Endodermal cell (in vitro differentiated cells): ENCODE measurements at regions not wholly inside any gene's neighbourhood (a gene's known extent, or its start where the extent isn't known, plus 50 kb on each side); places are given as distances from the start of the nearest gene placed in this dataset.

Experiments
- DNase-seq: peaks from one replicate; pipeline ENCODE4 v3.0.0-alpha.2; 2017
- H3K27ac ChIP-seq: 2 replicates; pipeline ENCODE4 v1.5.1; 2013; ENCODE audit warnings: mild to moderate bottlenecking, low read depth, low read length, moderate library complexity
- H3K27me3 ChIP-seq: 2 replicates; pipeline ENCODE4 v1.6.1; 2013; ENCODE audit warnings: mild to moderate bottlenecking, low read length, moderate library complexity; ENCODE audit not compliant: insufficient read depth, control insufficient read depth, poor library complexity, severe bottlenecking
- H3K36me3 ChIP-seq: 2 replicates; pipeline ENCODE4 v1.7.0; 2013; ENCODE audit warnings: mild to moderate bottlenecking, low read length, moderate library complexity; ENCODE audit not compliant: control insufficient read depth, insufficient read depth
- H3K4me1 ChIP-seq: one replicate; pipeline ENCODE4 v1.7.0; 2013; ENCODE audit warnings: low read length; ENCODE audit not compliant: control insufficient read depth, insufficient read depth
- H3K4me3 ChIP-seq: 2 replicates; pipeline ENCODE4 v1.5.1; 2013; ENCODE audit warnings: mild to moderate bottlenecking, low read length, moderate library complexity
- H3K9ac ChIP-seq: 2 replicates; pipeline ENCODE4 v1.6.1; 2013; ENCODE audit warnings: mild to moderate bottlenecking, low read length, moderate library complexity; ENCODE audit not compliant: poor library complexity, severe bottlenecking; ENCODE audit errors: extremely low read depth
- H3K9me3 ChIP-seq: 2 replicates; pipeline ENCODE4 v1.6.1; 2013; ENCODE audit warnings: mild to moderate bottlenecking, low read length, moderate library complexity; ENCODE audit not compliant: control insufficient read depth
- H3K27ac Mint-ChIP-seq: 2 replicates; pipeline ENCODE4 v1.8.0; 2020; ENCODE audit warnings: mixed read lengths
- H3K27me3 Mint-ChIP-seq: 2 replicates; pipeline ENCODE4 v1.8.0; 2021; ENCODE audit warnings: mild to moderate bottlenecking, mixed read lengths; ENCODE audit not compliant: insufficient read depth
- H3K36me3 Mint-ChIP-seq: 2 replicates; pipeline ENCODE4 v1.8.0; 2020; ENCODE audit warnings: low read depth, mixed read lengths
- H3K4me1 Mint-ChIP-seq: 2 replicates; pipeline ENCODE4 v1.8.0; 2020; ENCODE audit warnings: mixed read lengths
- H3K4me3 Mint-ChIP-seq: 2 replicates; pipeline ENCODE4 v1.8.0; 2020; ENCODE audit warnings: mild to moderate bottlenecking, moderate library complexity, mixed read lengths
- H3K9me3 Mint-ChIP-seq: 2 replicates; pipeline ENCODE4 v1.8.0; 2020; ENCODE audit warnings: mild to moderate bottlenecking, mixed read lengths
- WGBS, 2 experiments: methylation state at CpG; one replicate each; pipeline versions ENCODE4 v1.1.5 to v1.1.7; 2013; ENCODE audit warnings: missing lambda C conversion rate in 2 of 2, mixed read lengths in 1 of 2; ENCODE audit not compliant: insufficient coverage in 1 of 2, insufficient read length in 1 of 2; 5-methylcytosine and 5-hydroxymethylcytosine counted together
- TF ChIP-seq, protein P1 (sequence below): fragments of 200-600 bp; sonication (generic); conservative IDR thresholded peaks from 2 replicates; pipeline ENCODE4 v1.5.0; 2021; ENCODE audit warnings: antibody characterized with exemption, mild to moderate bottlenecking

- Histone ChIP-seq H3K27me3 (no peaks in the 10 kb centered on the region), H3K4me3 (no peak overlapping the region), H3K9ac (no peak overlapping the region), H3K36me3 (no peaks in the 10 kb centered on the region), H3K27ac (no peak overlapping the region), H3K9me3 (no peaks in the 10 kb centered on the region), H3K4me1 (no peaks in the 10 kb centered on the region)
- Mint-ChIP-seq H3K9me3 (peaks cover 1% of the 10 kb centered on the region), H3K4me1 (no peaks in the 10 kb centered on the region), H3K36me3 (no peaks in the 10 kb centered on the region), H3K4me3 (no peak overlapping the region), H3K27me3 (peaks cover 3% of the 10 kb centered on the region), H3K27ac (no peak overlapping the region)
- TF ChIP-seq, protein P1, sequence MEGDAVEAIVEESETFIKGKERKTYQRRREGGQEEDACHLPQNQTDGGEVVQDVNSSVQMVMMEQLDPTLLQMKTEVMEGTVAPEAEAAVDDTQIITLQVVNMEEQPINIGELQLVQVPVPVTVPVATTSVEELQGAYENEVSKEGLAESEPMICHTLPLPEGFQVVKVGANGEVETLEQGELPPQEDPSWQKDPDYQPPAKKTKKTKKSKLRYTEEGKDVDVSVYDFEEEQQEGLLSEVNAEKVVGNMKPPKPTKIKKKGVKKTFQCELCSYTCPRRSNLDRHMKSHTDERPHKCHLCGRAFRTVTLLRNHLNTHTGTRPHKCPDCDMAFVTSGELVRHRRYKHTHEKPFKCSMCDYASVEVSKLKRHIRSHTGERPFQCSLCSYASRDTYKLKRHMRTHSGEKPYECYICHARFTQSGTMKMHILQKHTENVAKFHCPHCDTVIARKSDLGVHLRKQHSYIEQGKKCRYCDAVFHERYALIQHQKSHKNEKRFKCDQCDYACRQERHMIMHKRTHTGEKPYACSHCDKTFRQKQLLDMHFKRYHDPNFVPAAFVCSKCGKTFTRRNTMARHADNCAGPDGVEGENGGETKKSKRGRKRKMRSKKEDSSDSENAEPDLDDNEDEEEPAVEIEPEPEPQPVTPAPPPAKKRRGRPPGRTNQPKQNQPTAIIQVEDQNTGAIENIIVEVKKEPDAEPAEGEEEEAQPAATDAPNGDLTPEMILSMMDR, result no peak
- peak; percentile 31 for DNase-seq
- WGBS, 2 experiments, result 92 to 93% methylated on average over 11 to 21 of the region's 21 CpGs
These were observed 276.8 kb upstream of the HDAC4 start for GRCh38 chr2:239677453-239678185.

DNA sequence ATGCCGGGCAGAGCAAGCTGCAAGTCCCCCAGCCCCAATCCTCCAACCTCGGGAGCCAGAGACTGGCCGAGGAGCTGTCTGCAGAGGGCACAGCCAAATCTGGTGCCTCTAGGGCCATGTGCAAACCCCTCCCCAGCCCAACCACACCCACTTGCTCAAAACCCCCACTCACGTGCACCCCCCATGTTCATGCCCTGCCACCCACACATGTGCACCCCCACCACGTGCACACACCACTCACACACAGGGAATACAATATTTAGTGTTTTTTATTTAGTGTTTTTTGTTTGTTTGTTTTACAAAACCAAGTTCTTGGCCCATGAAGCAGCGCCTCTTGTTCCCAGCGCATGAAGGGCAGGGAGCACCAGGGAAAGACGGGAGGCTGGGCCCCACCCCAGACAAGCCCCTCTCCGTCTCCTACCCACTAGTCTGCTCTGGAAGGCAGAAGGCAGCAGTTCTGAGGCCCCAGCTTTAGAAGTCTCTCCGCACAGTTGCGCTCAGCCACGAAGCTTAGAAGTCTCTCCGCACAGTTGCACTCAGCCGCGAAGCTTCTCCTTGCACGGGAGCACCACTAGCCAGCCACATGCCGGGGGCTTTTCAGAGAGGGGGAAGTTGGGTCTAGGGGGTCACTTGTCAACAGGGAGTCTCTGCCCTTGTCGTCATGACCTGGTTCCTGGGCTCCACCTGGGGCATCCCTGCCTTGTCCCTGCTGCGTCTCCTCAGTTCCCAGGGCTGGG, 276.1 kb upstream of the HDAC4 start:
- Histone ChIP-seq H3K27me3 (no peaks in the 10 kb centered on the region), H3K4me3 (no peak overlapping the region), H3K9ac (no peak overlapping the region), H3K4me1 (no peaks in the 10 kb centered on the region), H3K36me3 (no peaks in the 10 kb centered on the region), H3K9me3 (no peaks in the 10 kb centered on the region), H3K27ac (no peak overlapping the region)
- Mint-ChIP-seq H3K27ac (no peak overlapping the region), H3K36me3 (no peaks in the 10 kb centered on the region), H3K4me3 (no peak overlapping the region), H3K27me3 (no peaks in the 10 kb centered on the region), H3K4me1 (no peaks in the 10 kb centered on the region), H3K9me3 (no peaks in the 10 kb centered on the region)
- DNase-seq, result peak; percentile 33
- TF ChIP-seq, protein P1, result no peak
- 91 to 93% methylated on average over 8 to 19 of the region's 19 CpGs for WGBS, 2 experiments

- H3K4me3 ChIP-seq, result no peak overlapping the region
- 89 to 98% methylated on average over 7 to 21 of the region's 22 CpGs for WGBS, 2 experiments
- H3K36me3 Mint-ChIP-seq, result no peaks in the 10 kb centered on the region
These were observed 275.3 kb upstream of the HDAC4 start for GRCh38 chr2:239675826-239676715.

More at GRCh38 chr2:239675826-239676715, 275.3 kb upstream of the HDAC4 start:
- Histone ChIP-seq H3K9ac (no peak overlapping the region), H3K4me1 (no peaks in the 10 kb centered on the region), H3K27me3 (no peaks in the 10 kb centered on the region), H3K36me3 (no peaks in the 10 kb centered on the region), H3K27ac (no peak overlapping the region), H3K9me3 (no peaks in the 10 kb centered on the region)
- DNase-seq, result peak; percentile 38
- H3K9me3 Mint-ChIP-seq, result no peaks in the 10 kb centered on the region
- no peak overlapping the region for H3K27ac Mint-ChIP-seq
- TF ChIP-seq, protein P1, result no peak
- H3K27me3 Mint-ChIP-seq, result no peaks in the 10 kb centered on the region
- no peaks in the 10 kb centered on the region for H3K4me1 Mint-ChIP-seq
- no peak overlapping the region for H3K4me3 Mint-ChIP-seq
